22Rv1 (cell line): ENCODE measurements at regions not wholly inside any gene's neighbourhood (a gene's known extent, or its start where the extent isn't known, plus 50 kb on each side); places are given as distances from the start of the nearest gene placed in this dataset.

Experiments used
- ZFX ChIP-seq: fragments of 450-650 bp; IDR thresholded peaks from 2 replicates; pipeline ENCODE4 v1.6.1; 2017; ENCODE audit warnings: antibody characterized with exemption, borderline replicate concordance
- TF ChIP-seq, protein P1 (sequence below): fragments of 450-650 bp; IDR thresholded peaks from 2 replicates; pipeline ENCODE4 v1.5.1; 2017; ENCODE audit warnings: mild to moderate bottlenecking

GRCh38 chr6:93474733-93475179 lies 55.4 kb upstream of the EPHA7 start:
- TF ChIP-seq, protein P1, sequence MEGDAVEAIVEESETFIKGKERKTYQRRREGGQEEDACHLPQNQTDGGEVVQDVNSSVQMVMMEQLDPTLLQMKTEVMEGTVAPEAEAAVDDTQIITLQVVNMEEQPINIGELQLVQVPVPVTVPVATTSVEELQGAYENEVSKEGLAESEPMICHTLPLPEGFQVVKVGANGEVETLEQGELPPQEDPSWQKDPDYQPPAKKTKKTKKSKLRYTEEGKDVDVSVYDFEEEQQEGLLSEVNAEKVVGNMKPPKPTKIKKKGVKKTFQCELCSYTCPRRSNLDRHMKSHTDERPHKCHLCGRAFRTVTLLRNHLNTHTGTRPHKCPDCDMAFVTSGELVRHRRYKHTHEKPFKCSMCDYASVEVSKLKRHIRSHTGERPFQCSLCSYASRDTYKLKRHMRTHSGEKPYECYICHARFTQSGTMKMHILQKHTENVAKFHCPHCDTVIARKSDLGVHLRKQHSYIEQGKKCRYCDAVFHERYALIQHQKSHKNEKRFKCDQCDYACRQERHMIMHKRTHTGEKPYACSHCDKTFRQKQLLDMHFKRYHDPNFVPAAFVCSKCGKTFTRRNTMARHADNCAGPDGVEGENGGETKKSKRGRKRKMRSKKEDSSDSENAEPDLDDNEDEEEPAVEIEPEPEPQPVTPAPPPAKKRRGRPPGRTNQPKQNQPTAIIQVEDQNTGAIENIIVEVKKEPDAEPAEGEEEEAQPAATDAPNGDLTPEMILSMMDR = no peak
- no peak for TF ChIP-seq ZFX
